ENCODE measurements at regions not wholly inside any gene's neighbourhood (a gene's known extent, or its start where the extent isn't known, plus 50 kb on each side); places are given as distances from the start of the nearest gene placed in this dataset.
"Not testable (repeated sequence)": the region's sequence is repeated elsewhere in the genome, so short reads cannot be mapped to it uniquely, and the experiment has no call there.

GRCh38 chr3:34646911-34647460 lies 848.6 kb downstream of the PDCD6IP start:
- no peak overlapping the region for H3K27ac ChIP-seq
- no peaks in the 10 kb centered on the region for H3K27me3 ChIP-seq (replicated peaks)
- H3K9me3 ChIP-seq (replicated peaks): no peaks in the 10 kb centered on the region
- H3K4me1 ChIP-seq (replicated peaks): no peaks in the 10 kb centered on the region
- H3K36me3 ChIP-seq: no peaks in the 10 kb centered on the region
- no peak for DNase-seq (ENCODE audit: low read depth in 1 of 2, low spot score in 2 of 2)
- no peak overlapping the region for H3K4me3 ChIP-seq

- H3K9me3 ChIP-seq (replicated peaks): no peaks in the 10 kb centered on the region
- H3K4me1 ChIP-seq (replicated peaks): no peaks in the 10 kb centered on the region
- no peak overlapping the region for H3K27ac ChIP-seq
- DNase-seq (ENCODE audit: low read depth in 1 of 2, low spot score in 2 of 2): no peak
- H3K4me3 ChIP-seq: no peak overlapping the region
- no peaks in the 10 kb centered on the region for H3K36me3 ChIP-seq
- no peaks in the 10 kb centered on the region for H3K27me3 ChIP-seq (replicated peaks)
These were observed 851.7 kb downstream of the PDCD6IP start for GRCh38 chr3:34650131-34650530.

- no peak for DNase-seq (ENCODE audit: low read depth in 1 of 2, low spot score in 2 of 2)
- no peaks in the 10 kb centered on the region for H3K27me3 ChIP-seq (replicated peaks)
These were observed 870.5 kb downstream of the PDCD6IP start for GRCh38 chr3:34668915-34669314.

GRCh38 chr3:34669490-34669889 lies 871.1 kb downstream of the PDCD6IP start:
- Histone ChIP-seq H3K27me3 (replicated peaks) (no peaks in the 10 kb centered on the region), H3K9me3 (replicated peaks) (no peaks in the 10 kb centered on the region), H3K36me3 (no peaks in the 10 kb centered on the region), H3K4me3 (no peak overlapping the region), H3K27ac (no peak overlapping the region), H3K4me1 (replicated peaks) (no peaks in the 10 kb centered on the region)
- DNase-seq (ENCODE audit: low read depth in 1 of 2, low spot score in 2 of 2): no peak

More at GRCh38 chr3:34668915-34669314, 870.5 kb downstream of the PDCD6IP start:
- Histone ChIP-seq H3K9me3 (replicated peaks) (no peaks in the 10 kb centered on the region), H3K4me1 (replicated peaks) (no peaks in the 10 kb centered on the region), H3K36me3 (no peaks in the 10 kb centered on the region), H3K4me3 (no peak overlapping the region), H3K27ac (no peak overlapping the region)

- no peaks in the 10 kb centered on the region for H3K4me1 ChIP-seq (replicated peaks)
- H3K36me3 ChIP-seq: no peaks in the 10 kb centered on the region
- no peaks in the 10 kb centered on the region for H3K27me3 ChIP-seq (replicated peaks)
- H3K4me3 ChIP-seq: no peak overlapping the region
- H3K27ac ChIP-seq: no peak overlapping the region
- no peak for DNase-seq (ENCODE audit: low read depth in 1 of 2, low spot score in 2 of 2)
- no peaks in the 10 kb centered on the region for H3K9me3 ChIP-seq (replicated peaks)
These were observed 877.1 kb downstream of the PDCD6IP start for GRCh38 chr3:34675383-34676120.

- Histone ChIP-seq H3K9me3 (replicated peaks) (no peaks in the 10 kb centered on the region), H3K36me3 (no peaks in the 10 kb centered on the region), H3K27ac (no peak overlapping the region), H3K4me3 (no peak overlapping the region), H3K4me1 (replicated peaks) (no peaks in the 10 kb centered on the region), H3K27me3 (replicated peaks) (no peaks in the 10 kb centered on the region)
- no peak for DNase-seq (ENCODE audit: low read depth in 1 of 2, low spot score in 2 of 2)
These were observed 878.0 kb downstream of the PDCD6IP start for GRCh38 chr3:34676436-34676835.

- Histone ChIP-seq H3K36me3 (no peaks in the 10 kb centered on the region), H3K4me1 (replicated peaks) (no peaks in the 10 kb centered on the region), H3K27me3 (replicated peaks) (no peaks in the 10 kb centered on the region), H3K27ac (no peak overlapping the region), H3K9me3 (replicated peaks) (no peaks in the 10 kb centered on the region), H3K4me3 (no peak overlapping the region)
- no peak for DNase-seq (ENCODE audit: low read depth in 1 of 2, low spot score in 2 of 2)
These were observed 880.1 kb downstream of the PDCD6IP start for GRCh38 chr3:34678575-34678974.

- not testable (repeated sequence) for H3K36me3 ChIP-seq; H3K9me3 ChIP-seq (replicated peaks); H3K27ac ChIP-seq; DNase-seq (ENCODE audit: low read depth in 1 of 2, low spot score in 2 of 2); H3K4me3 ChIP-seq; H3K27me3 ChIP-seq (replicated peaks); H3K4me1 ChIP-seq (replicated peaks)
These were observed 880.6 kb downstream of the PDCD6IP start for GRCh38 chr3:34679055-34679454.

- Histone ChIP-seq H3K4me3 (no peak overlapping the region), H3K9me3 (replicated peaks) (no peaks in the 10 kb centered on the region; the same call in 1 of the 2 replicates), H3K36me3 (no peaks in the 10 kb centered on the region), H3K4me1 (replicated peaks) (no peaks in the 10 kb centered on the region), H3K27me3 (replicated peaks) (no peaks in the 10 kb centered on the region), H3K27ac (no peak overlapping the region)
- DNase-seq (ENCODE audit: low read depth in 1 of 2, low spot score in 2 of 2): no peak
These were observed 885.4 kb downstream of the PDCD6IP start for GRCh38 chr3:34683851-34684250.

- no peaks in the 10 kb centered on the region; the same call in 1 of the 2 replicates for H3K9me3 ChIP-seq (replicated peaks)
- DNase-seq (ENCODE audit: low read depth in 1 of 2, low spot score in 2 of 2): no peak
- no peaks in the 10 kb centered on the region for H3K4me1 ChIP-seq (replicated peaks)
- H3K27me3 ChIP-seq (replicated peaks): no peaks in the 10 kb centered on the region
- H3K36me3 ChIP-seq: no peaks in the 10 kb centered on the region
- no peak overlapping the region for H3K4me3 ChIP-seq
- H3K27ac ChIP-seq: no peak overlapping the region
These were observed 888.1 kb downstream of the PDCD6IP start for GRCh38 chr3:34686541-34686940.

- no peaks in the 10 kb centered on the region for H3K4me1 ChIP-seq (replicated peaks)
- H3K27me3 ChIP-seq (replicated peaks): no peaks in the 10 kb centered on the region
- no peak overlapping the region for H3K27ac ChIP-seq
- H3K36me3 ChIP-seq: no peaks in the 10 kb centered on the region
- no peak for DNase-seq (ENCODE audit: low read depth in 1 of 2, low spot score in 2 of 2)
- no peaks in the 10 kb centered on the region; the same call in 1 of the 2 replicates for H3K9me3 ChIP-seq (replicated peaks)
- H3K4me3 ChIP-seq: no peak overlapping the region
These were observed 889.2 kb downstream of the PDCD6IP start for GRCh38 chr3:34687671-34688070.

GRCh38 chr3:34696831-34697230 lies 898.4 kb downstream of the PDCD6IP start:
- H3K27ac ChIP-seq: no peak overlapping the region
- H3K4me3 ChIP-seq: no peak overlapping the region
- DNase-seq (ENCODE audit: low read depth in 1 of 2, low spot score in 2 of 2): no peak
- no peaks in the 10 kb centered on the region for H3K9me3 ChIP-seq (replicated peaks)
- H3K4me1 ChIP-seq (replicated peaks): no peaks in the 10 kb centered on the region
- no peaks in the 10 kb centered on the region for H3K27me3 ChIP-seq (replicated peaks)
- no peaks in the 10 kb centered on the region for H3K36me3 ChIP-seq

- Histone ChIP-seq H3K4me1 (replicated peaks) (no peaks in the 10 kb centered on the region), H3K36me3 (no peaks in the 10 kb centered on the region), H3K27ac (no peak overlapping the region), H3K4me3 (no peak overlapping the region), H3K27me3 (replicated peaks) (no peaks in the 10 kb centered on the region), H3K9me3 (replicated peaks) (no peaks in the 10 kb centered on the region)
- no peak for DNase-seq (ENCODE audit: low read depth in 1 of 2, low spot score in 2 of 2)
These were observed 904.6 kb downstream of the PDCD6IP start for GRCh38 chr3:34703053-34703452.

GRCh38 chr3:34724916-34725499 lies 914.3 kb upstream of the ARPP21 start:
- H3K27ac ChIP-seq: no peak overlapping the region
- no peak overlapping the region for H3K4me3 ChIP-seq
- H3K27me3 ChIP-seq (replicated peaks): no peaks in the 10 kb centered on the region
- no peaks in the 10 kb centered on the region for H3K36me3 ChIP-seq
- DNase-seq (ENCODE audit: low read depth in 1 of 2, low spot score in 2 of 2): no peak
- no peaks in the 10 kb centered on the region for H3K4me1 ChIP-seq (replicated peaks)
- no peaks in the 10 kb centered on the region for H3K9me3 ChIP-seq (replicated peaks)
